ENCODE measurements at regions not wholly inside any gene's neighbourhood (a gene's known extent, or its start where the extent isn't known, plus 50 kb on each side); places are given as distances from the start of the nearest gene placed in this dataset.

DNA sequence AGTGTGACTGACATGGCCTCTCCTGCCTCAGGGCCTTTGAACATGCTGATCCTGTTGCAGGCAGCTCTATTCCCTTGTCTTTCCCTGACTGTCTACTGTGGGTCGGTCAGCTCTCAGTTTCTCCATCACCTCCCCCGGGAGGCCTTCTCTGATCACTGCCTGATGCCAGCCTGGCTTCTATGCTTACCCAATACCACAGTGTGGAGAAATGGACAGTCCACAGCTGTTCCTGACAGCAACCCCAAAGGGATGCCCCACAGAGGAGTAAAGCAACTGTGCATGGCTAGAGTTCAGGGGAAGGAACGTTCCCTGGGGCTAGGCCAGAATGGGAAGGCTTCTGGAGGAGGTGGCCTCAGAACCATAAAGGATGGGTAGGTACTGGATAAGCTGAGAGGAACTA is 354.3 kb downstream of the MIAT start:
- TF ChIP-seq CTCF (IDR thresholded peaks at IDR 0.05) (no peak), POLR2A (IDR thresholded peaks at IDR 0.05) (no peak), POLR2AphosphoS5 (IDR thresholded peaks at IDR 0.05; ENCODE audit: insufficient read depth in 1 of 2, low read depth in 1 of 2) (no peak)

All from vagina (tissue), 2 donors.